ENCODE measurements at regions not wholly inside any gene's neighbourhood (a gene's known extent, or its start where the extent isn't known, plus 50 kb on each side); places are given as distances from the start of the nearest gene placed in this dataset.

DNA sequence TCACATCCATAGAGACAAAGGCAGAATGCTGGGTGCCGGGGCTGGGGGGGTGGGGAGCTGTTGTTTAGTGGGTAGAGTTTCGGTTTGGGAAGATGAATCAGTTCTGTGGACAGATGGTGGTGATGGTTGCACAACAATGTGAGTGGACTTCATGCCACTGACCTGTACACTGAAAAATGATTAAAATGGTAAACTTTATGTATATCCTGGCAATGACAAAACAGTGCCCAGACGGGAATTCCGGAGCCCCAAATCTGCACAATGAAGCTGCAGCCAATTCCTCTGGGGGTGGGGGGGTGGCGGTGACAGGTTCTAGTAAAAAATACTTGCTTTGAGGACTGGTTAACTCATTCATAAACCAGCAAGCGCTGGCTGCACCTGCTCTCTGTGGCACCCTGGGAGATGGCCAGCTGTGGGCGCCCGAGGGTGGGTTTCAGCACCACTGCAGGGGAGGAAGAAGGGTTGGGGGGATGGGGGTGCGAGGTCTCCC lies 81.8 kb upstream of the HPCAL1 start:
- TF ChIP-seq ELF4 (IDR thresholded peaks at IDR 0.05) (no peak), ZNF384 (IDR thresholded peaks at IDR 0.05) (no peak), BHLHE40 (IDR thresholded peaks at IDR 0.05; ENCODE audit: borderline replicate concordance) (no peak), FOXA1 (IDR thresholded peaks at IDR 0.05) (no peak), SUZ12 (IDR thresholded peaks at IDR 0.05) (no peak), HDGF (IDR thresholded peaks at IDR 0.05; ENCODE audit: borderline replicate concordance) (no peak), FOXM1 (IDR thresholded peaks at IDR 0.05; ENCODE audit: borderline replicate concordance) (no peak), SP1 (IDR thresholded peaks at IDR 0.05) (no peak), TARDBP (IDR thresholded peaks at IDR 0.05) (no peak), LEF1 (IDR thresholded peaks at IDR 0.05; ENCODE audit: borderline replicate concordance) (no peak), NFRKB (IDR thresholded peaks at IDR 0.05) (no peak), ARNT (IDR thresholded peaks at IDR 0.05) (no peak)

Measured in HEK293T (cell line).